HG03103 (cell line): ENCODE measurements at regions not wholly inside any gene's neighbourhood (a gene's known extent, or its start where the extent isn't known, plus 50 kb on each side); places are given as distances from the start of the nearest gene placed in this dataset.
"Not testable (repeated sequence)": the region's sequence is repeated elsewhere in the genome, so short reads cannot be mapped to it uniquely, and the experiment has no call there.

Experiments
- ATAC-seq: cut with Tn5 transposase; IDR thresholded peaks from one replicate; pipeline ENCODE4 v1.9.1; 2021; ENCODE audit warnings: low read depth; ENCODE audit not compliant: unreplicated experiment

GRCh38 chr20:48366230-48366629 is 461.6 kb downstream of the PREX1 start:
- no peak for ATAC-seq

GRCh38 chr20:48364688-48365421 is 462.9 kb downstream of the PREX1 start:
- ATAC-seq = no peak

- no peak for ATAC-seq
Measured at GRCh38 chr20:48364055-48364454, 463.7 kb downstream of the PREX1 start.

- ATAC-seq = no peak
Measured at GRCh38 chr20:48360342-48360975, 467.3 kb downstream of the PREX1 start.

GRCh38 chr20:48359692-48360341 is 468.0 kb downstream of the PREX1 start:
- ATAC-seq = no peak

- ATAC-seq = not testable (repeated sequence)
Measured at GRCh38 chr20:48359055-48359390, 468.8 kb downstream of the PREX1 start.

DNA sequence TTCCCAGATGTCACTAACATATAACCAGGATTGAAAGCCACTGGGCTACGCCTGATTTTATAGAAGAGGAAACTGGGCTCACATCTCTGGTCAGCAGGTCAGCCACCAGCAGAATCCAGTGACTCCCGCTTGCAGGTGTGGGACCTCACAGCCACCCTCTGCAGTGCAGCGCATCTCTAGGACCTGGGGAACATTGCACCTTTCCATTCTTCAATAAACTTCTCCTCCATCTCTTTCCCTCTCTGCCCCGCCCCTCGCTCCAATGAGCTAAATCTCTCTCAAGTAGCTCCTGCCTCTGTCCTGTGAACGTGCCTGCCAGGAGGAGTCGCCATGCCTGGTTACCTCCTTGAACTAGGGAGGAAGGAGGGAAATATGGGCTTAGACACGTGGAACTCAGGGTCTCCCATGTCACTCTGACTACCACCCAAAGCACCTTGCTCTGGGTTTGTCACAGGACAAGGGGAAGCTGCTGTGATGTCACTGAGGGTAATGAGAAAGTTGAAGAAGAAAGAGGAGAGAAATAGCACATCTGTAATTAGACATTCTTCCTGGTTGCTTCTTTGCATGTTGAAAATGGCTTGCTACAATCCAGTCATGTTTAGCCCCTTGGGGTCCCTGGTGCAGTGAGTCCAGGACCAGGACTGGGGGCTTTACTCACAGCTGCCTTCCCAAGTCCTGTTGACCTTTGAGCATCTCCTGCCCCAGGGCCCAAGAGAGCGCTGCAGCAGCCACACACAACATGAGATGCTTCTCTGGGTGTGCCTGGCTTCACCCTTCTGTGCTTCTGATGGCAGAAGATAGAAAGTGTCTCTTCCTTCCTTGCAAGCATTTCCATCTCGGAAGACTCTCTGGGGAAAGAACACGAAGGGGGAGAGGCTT is 469.4 kb downstream of the PREX1 start:
- ATAC-seq = no peak

DNA sequence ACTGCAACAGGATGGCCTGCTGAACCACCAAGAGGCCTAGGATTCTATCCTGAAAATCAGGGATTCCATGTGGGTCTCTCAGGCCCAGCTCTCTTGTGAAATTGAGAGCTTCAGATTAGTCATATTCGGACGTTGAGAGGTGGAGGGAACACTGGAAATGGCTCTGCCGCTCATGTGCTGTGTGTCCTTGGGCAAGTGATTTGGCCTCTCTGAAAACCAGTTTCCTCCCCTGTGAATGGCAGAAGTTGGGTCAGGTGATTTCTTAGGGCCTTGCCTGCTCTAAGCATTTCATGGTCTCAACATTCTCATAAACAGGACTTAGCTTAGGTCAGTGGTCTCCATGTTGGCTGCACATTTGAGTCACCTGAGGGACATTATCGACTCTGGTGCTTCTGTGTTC is 470.1 kb downstream of the PREX1 start:
- ATAC-seq = no peak

DNA sequence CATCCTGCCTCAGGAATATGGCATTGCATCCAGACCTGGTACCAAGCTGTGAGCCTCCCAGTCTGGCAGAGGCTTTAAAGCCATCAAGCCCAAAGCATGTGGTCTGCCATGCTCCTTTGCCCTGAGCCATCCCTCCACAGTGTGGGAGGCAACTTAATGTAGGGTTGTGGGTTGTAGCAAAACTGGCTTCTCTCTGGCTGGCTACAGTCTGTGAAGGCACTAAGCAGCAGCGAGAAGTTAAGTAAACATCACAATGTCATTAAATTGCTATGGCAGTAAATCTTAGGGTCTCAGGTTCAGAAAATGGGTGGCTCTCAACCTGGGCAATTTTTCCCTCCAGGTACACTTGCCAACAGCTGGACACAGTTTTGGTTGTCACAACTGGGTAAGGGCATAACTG is 472.9 kb downstream of the PREX1 start:
- no peak for ATAC-seq

GRCh38 chr20:48354320-48354876 is 473.4 kb downstream of the PREX1 start:
- no peak for ATAC-seq

DNA sequence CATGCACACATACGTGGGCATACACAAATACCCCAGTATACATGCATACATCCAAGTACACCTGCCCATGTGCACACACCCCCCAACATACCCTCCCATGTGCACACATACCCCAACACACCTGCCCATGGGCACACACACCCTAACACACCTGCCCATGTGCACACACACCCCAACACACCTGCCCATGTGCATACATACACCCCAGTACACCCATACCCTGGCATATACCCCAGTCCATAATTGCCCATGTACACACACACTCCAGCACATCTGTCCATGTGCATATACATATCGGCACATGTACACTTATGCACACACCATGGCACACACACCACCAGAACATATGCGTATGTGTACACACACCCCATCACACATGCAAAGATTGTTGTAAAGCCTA is 475.2 kb downstream of the PREX1 start:
- ATAC-seq = no peak

GRCh38 chr20:48352042-48352441 is 475.8 kb downstream of the PREX1 start:
- no peak for ATAC-seq

- ATAC-seq = no peak
Measured at GRCh38 chr20:48350313-48350988, 477.3 kb downstream of the PREX1 start.

DNA sequence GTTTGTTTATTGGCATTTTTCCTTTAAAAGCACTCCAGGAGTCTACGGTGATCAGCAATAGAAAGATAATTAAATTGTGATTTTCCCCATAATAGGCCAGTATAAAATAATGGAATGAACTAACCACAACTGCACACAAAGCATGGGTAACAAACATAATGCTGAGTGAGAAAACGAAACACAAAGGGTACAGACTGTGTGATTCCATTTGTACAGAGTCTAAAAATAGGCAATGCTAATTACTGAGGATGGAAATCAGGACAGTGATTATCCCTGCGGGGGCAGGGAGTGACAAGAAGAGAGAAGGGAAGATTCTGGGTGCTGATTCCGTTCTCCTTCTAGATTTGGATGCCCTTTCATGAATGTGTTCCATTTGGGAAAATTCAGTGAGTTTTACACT is 478.1 kb downstream of the PREX1 start:
- no peak for ATAC-seq

DNA sequence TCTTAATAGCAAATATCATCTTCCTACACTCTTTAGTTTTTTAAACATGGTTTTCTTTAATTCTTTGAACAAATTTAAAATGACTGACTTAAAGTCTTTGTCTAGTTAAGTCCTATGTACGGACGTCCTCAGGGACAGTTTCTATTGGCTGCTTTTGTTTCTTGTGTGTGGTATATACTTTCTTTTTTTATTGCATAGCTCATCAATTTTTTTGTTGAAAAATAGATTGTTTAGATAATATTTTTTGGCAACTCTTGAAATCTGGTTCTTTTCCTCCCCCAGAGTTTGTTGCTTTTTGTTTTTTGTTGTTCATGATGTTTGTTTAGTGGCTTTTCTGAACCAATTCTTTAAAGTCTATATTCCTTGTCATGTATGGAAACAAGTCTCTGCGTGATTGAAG is 479.8 kb downstream of the PREX1 start:
- no peak for ATAC-seq

- no peak for ATAC-seq
Measured at GRCh38 chr20:48342822-48343513, 484.8 kb downstream of the PREX1 start.

- no peak for ATAC-seq
Measured at GRCh38 chr20:48340883-48341281, 486.9 kb downstream of the PREX1 start.

GRCh38 chr20:48339986-48340882 is 487.6 kb downstream of the PREX1 start:
- ATAC-seq = no peak
